ENCODE measurements at regions not wholly inside any gene's neighbourhood (a gene's known extent, or its start where the extent isn't known, plus 50 kb on each side); places are given as distances from the start of the nearest gene placed in this dataset.

DNA sequence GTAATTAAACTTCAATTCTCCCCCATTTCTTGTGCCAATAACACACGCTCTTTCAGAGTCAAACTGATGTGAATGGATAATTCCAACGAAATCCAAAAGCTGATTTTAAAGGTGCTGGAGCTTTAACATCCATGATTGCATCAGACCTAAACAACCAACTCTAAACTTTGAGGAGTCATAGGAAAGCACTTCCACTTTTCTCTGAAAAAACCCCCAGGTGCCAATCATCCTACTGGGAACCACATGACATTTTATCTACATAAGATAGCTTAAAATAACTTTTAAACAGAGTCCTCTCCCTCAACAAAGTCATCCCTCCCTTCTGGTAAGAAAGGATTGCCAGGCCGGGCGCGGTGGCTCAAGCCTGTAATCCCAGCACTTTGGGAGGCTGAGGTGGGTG lies 167.7 kb upstream of the PDE10A start:
- H4K20me1 ChIP-seq, result no peaks in the 10 kb centered on the region
- H3K27ac ChIP-seq, result no peak overlapping the region
- peaks cover 0 to 9% (median 7%) of the 10 kb centered on the region in 11 experiments; a peak in 8 of 22 replicates for H3K9me3 ChIP-seq (replicated peaks in 1 of 11)
- H3K4me3 ChIP-seq, result no peak overlapping the region
- no peak for TF ChIP-seq Cebpa-rat (IDR thresholded peaks at IDR 0.05)
- peaks cover 44 to 58% (median 51%) of the 10 kb centered on the region in 10 experiments for H3K4me1 ChIP-seq
- peak overlapping the region in 9 of 11 experiments; percentile 5 to 93 (median 76); a peak in 10 of 22 replicates for H3K4me2 ChIP-seq
- no peak overlapping the region for H3K9ac ChIP-seq
- peaks cover 0 to 8% (median 0%) of the 10 kb centered on the region in 11 experiments; a peak in 1 of 22 replicates for H3K27me3 ChIP-seq
- no peaks in the 10 kb centered on the region for H3K36me3 ChIP-seq

DNA sequence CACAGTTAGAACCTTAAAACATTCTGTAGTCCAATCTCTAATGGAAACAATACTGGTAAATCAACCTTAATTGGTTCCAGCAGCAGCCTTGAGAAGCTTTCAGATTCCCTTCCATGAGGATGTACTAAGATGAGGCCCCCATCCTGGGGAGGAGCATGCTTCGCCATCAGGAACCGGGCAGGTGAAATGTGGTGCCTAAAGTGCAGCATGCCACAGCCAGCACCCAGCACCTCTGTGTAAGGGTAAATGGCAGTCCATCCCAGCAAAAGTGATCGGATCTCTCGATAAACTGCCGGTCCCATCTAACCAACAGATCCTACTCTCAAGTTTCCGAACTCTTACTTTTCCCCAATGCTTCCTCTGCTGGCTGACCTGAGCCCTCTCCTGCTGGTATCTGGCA lies 166.3 kb upstream of the PDE10A start:
- no peak overlapping the region for H3K27ac ChIP-seq
- H3K4me2 ChIP-seq, result no peak overlapping the region
- peaks cover 0 to 8% (median 0%) of the 10 kb centered on the region in 11 experiments; a peak in 1 of 22 replicates for H3K27me3 ChIP-seq
- no peak overlapping the region for H3K4me3 ChIP-seq
- no peak for TF ChIP-seq Cebpa-rat (IDR thresholded peaks at IDR 0.05)
- H3K36me3 ChIP-seq, result no peaks in the 10 kb centered on the region
- no peak overlapping the region for H3K9ac ChIP-seq
- H4K20me1 ChIP-seq, result no peaks in the 10 kb centered on the region
- H3K9me3 ChIP-seq (replicated peaks in 1 of 11), result peaks cover 0 to 9% (median 7%) of the 10 kb centered on the region in 11 experiments; a peak in 8 of 22 replicates
- peaks cover 30 to 44% (median 37%) of the 10 kb centered on the region in 10 experiments for H3K4me1 ChIP-seq

DNA sequence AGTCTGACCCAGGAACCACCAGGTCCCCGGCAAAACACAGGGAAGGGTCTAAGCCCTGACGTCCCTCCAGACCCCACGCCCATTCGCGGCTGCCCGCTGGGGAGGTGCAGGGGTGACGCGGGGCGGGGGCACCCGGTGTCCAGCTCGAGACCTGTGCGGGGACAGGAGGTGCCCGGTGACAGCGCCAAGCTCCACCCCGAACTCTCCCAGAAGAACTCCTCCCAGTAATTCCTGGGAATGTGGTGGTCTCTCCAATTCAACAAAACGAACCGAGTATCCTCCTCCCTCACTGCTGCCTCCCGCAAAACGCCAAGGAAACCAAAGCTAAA lies 164.1 kb upstream of the PDE10A start:
- Histone ChIP-seq H3K9ac (no peak overlapping the region), H3K27me3 (no peaks in the 10 kb centered on the region), H4K20me1 (no peaks in the 10 kb centered on the region), H3K4me2 (no peak overlapping the region), H3K4me3 (no peak overlapping the region), H3K27ac (no peak overlapping the region), H3K4me1 (peaks cover 8 to 22% (median 15%) of the 10 kb centered on the region in 10 experiments), H3K9me3 (replicated peaks in 1 of 11) (peaks cover 0 to 9% (median 7%) of the 10 kb centered on the region in 11 experiments; a peak in 8 of 22 replicates), H3K36me3 (no peaks in the 10 kb centered on the region)
- TF ChIP-seq Cebpa-rat (IDR thresholded peaks at IDR 0.05), result no peak

DNA sequence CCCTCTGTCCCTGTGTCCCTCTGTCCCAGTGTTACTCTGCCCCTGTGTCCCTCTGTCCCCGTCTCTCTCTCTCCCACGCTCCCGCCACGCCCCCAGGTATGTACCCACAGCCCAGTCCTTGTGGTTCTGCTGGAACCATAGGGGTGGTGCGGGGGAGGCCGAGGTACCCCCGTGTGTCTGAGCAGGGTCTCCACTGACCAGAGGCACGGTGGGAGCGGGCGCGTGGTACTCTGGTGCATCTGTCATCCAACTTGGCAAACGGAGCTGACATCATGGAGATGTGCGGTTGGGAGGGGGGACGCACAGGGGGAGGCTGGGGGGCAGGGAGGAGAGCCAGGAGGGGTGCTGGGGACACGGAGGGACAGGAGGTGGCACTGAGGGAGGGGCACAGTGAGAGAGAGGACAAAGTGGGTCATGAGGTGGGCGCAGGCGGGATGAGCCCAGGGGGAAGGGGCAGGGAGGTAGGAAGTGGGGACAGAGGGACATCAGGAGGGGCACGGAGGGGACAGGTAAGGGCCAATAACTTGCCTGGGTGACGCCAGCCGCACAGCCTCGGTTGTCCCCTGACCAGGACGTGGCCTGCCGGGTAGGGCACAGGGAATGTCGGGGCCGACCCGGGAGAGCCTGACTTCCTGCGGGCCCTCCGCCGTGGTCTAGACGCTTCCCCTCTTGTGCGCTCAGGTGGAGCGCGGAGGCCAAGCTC lies 163.6 kb upstream of the PDE10A start:
- no peaks in the 10 kb centered on the region for H3K36me3 ChIP-seq
- H3K9me3 ChIP-seq (replicated peaks in 1 of 11), result peaks cover 0 to 9% (median 7%) of the 10 kb centered on the region in 11 experiments; a peak in 8 of 22 replicates
- no peak overlapping the region for H3K27ac ChIP-seq
- H3K4me3 ChIP-seq, result no peak overlapping the region
- H3K4me2 ChIP-seq, result no peak overlapping the region
- TF ChIP-seq Cebpa-rat (IDR thresholded peaks at IDR 0.05), result no peak
- H3K9ac ChIP-seq, result no peak overlapping the region
- H3K4me1 ChIP-seq, result peaks cover 3 to 16% (median 10%) of the 10 kb centered on the region in 10 experiments; a peak in 19 of 20 replicates
- no peaks in the 10 kb centered on the region for H3K27me3 ChIP-seq
- no peaks in the 10 kb centered on the region for H4K20me1 ChIP-seq

DNA sequence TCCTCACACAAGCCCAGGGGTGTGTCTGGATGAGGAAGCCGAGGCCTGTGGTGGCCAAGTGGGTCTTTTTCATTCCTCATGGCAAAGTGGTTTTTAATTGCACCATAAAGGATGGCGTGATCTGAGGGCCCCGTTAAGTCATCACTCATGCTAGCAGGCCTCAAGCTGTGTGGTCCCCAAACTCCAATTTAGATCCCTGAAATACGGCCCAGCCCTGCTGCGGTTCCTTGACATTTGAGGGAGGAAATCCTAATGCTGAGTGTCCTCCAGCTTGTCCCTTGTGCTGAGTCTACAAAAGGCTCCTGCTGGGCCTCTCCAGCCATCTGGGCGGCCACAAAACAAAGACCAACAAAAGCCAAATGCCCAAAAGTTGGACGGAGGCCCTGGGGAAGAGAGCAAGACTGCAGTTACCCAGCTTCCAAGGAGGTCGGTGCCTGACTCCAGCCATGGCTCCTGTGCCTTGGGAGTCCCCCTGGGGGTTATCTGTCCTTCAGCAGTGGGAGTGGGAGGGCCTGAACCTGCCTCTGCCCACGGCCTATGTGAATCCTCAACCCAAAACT lies 162.3 kb upstream of the PDE10A start:
- peaks cover 0 to 9% (median 7%) of the 10 kb centered on the region in 11 experiments; a peak in 8 of 22 replicates for H3K9me3 ChIP-seq (replicated peaks in 1 of 11)
- H3K4me1 ChIP-seq, result peaks cover 0 to 9% (median 2%) of the 10 kb centered on the region in 10 experiments; a peak in 6 of 20 replicates
- no peak overlapping the region for H3K4me2 ChIP-seq
- H4K20me1 ChIP-seq, result no peaks in the 10 kb centered on the region
- H3K27me3 ChIP-seq, result no peaks in the 10 kb centered on the region
- no peak overlapping the region for H3K27ac ChIP-seq
- no peak overlapping the region for H3K4me3 ChIP-seq
- no peak for TF ChIP-seq Cebpa-rat (IDR thresholded peaks at IDR 0.05)
- no peak overlapping the region for H3K9ac ChIP-seq
- no peaks in the 10 kb centered on the region for H3K36me3 ChIP-seq

DNA sequence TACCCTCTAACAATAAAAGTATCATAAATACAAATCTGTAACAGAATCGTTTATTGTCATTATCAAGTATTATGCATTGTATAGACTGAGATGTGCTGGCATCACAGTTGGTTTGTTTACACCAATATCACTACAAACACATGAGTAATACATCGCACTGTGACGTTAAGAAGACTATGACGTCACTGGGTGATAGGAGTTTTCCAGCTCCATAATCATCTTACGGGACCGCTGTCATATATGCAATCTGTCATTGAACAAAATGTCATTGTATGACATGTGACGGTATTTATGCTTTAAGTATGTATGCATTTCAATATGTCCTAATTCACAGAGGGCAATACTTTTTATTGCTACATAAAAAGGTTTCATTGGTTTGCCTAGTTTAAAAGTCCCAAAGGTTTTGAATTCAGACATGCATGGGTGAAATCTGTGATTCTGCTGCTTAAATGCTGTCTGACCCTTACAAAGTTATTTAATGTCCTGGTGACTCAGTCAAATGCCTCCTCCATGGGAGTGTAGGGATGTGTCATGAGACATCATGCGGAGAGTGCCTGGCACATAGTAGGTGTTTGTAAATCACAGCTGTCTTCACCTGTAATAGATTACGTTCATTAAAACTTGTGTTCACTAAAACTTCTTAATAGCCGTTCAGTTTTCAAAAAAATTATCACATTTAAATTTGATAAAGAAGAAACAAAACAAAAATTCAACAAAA lies 160.7 kb upstream of the PDE10A start:
- H3K36me3 ChIP-seq, result no peaks in the 10 kb centered on the region
- H3K4me3 ChIP-seq, result no peak overlapping the region
- H3K9ac ChIP-seq, result no peak overlapping the region
- H3K4me2 ChIP-seq, result no peak overlapping the region
- H3K9me3 ChIP-seq (replicated peaks in 1 of 11), result peaks cover 0 to 9% (median 7%) of the 10 kb centered on the region in 11 experiments; a peak in 8 of 22 replicates
- H3K27ac ChIP-seq, result no peak overlapping the region
- H3K4me1 ChIP-seq, result peaks cover 0 to 7% (median 2%) of the 10 kb centered on the region in 10 experiments; a peak in 6 of 20 replicates
- TF ChIP-seq Cebpa-rat (IDR thresholded peaks at IDR 0.05), result no peak
- H4K20me1 ChIP-seq, result no peaks in the 10 kb centered on the region
- H3K27me3 ChIP-seq, result peaks cover 0 to 8% (median 5%) of the 10 kb centered on the region in 11 experiments; a peak in 7 of 22 replicates

DNA sequence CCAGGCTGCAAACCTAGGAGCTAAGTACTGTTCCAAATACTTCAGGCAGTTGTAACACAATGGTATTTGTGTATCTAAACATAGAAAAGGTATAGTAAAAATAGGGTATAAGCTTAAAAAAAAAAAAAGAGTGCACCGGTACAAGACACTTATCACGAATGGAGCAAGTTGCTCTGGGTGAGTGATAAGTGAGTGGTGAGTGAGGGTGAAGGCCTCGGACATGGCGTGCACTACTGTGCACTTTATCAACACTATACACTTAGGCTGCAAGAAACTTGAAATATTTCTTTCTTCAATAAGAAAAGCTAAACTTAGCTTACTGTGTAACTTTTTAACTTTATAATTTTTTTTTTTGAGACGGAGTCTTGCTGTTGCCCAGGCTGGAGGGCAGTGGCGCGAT lies 159.5 kb upstream of the PDE10A start:
- Histone ChIP-seq H4K20me1 (no peaks in the 10 kb centered on the region), H3K9me3 (replicated peaks in 1 of 11) (peaks cover 0 to 7% (median 7%) of the 10 kb centered on the region in 11 experiments; a peak in 8 of 22 replicates), H3K36me3 (no peaks in the 10 kb centered on the region), H3K27me3 (peaks cover 0 to 8% (median 5%) of the 10 kb centered on the region in 11 experiments; a peak in 7 of 22 replicates), H3K4me2 (no peak overlapping the region), H3K4me3 (no peak overlapping the region), H3K27ac (no peak overlapping the region), H3K9ac (no peak overlapping the region), H3K4me1 (no peaks in the 10 kb centered on the region)
- no peak for TF ChIP-seq Cebpa-rat (IDR thresholded peaks at IDR 0.05)

DNA sequence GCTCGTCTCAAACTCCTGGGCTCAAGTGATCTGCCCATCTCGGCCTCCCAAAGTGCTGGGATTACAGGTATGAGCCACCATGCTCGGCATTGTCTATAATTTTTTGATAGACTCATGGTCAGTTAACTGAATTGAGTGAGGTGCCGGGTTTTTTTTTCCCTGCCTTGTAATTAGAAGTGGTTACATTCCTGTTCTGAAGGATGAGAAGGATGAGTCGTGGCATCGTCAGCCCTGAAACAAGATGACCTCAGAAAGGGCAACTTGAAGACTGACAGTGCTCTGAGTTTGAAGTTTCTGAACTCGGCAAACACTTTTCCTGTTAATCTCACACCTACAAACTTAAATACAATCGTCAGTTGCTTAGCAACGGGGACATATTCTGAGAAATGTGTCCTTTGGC lies 158.7 kb upstream of the PDE10A start:
- Histone ChIP-seq H4K20me1 (no peaks in the 10 kb centered on the region), H3K9me3 (replicated peaks in 1 of 11) (peaks cover 0 to under 1% (median 0%) of the 10 kb centered on the region in 11 experiments; a peak in 4 of 22 replicates), H3K4me3 (no peak overlapping the region), H3K27me3 (peaks cover 0 to 8% (median 5%) of the 10 kb centered on the region in 11 experiments; a peak in 7 of 22 replicates), H3K9ac (no peak overlapping the region), H3K4me1 (no peaks in the 10 kb centered on the region), H3K4me2 (no peak overlapping the region), H3K36me3 (no peaks in the 10 kb centered on the region), H3K27ac (no peak overlapping the region)
- TF ChIP-seq Cebpa-rat (IDR thresholded peaks at IDR 0.05), result no peak

DNA sequence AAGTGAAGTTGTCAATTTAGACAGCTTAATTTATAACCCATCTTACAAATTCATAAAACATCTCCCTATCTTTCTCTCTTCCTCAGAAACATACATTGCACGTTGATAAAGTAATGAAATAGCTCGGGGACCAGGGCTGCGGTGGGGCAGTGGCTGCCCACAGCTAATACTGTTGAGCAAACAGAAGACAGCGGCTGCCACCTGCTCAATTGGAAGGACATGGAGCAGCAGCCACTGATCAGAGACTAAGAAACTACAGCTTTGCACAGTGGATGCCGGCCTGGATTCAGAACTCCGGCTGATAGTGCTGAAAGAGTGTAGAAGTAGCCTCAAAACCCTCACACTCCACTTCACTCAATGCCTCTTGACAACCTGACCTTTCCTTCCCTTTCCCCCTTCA lies 157.9 kb upstream of the PDE10A start:
- Histone ChIP-seq H3K9ac (no peak overlapping the region), H4K20me1 (no peaks in the 10 kb centered on the region), H3K4me2 (no peak overlapping the region), H3K4me1 (no peaks in the 10 kb centered on the region), H3K27me3 (peaks cover 0 to 8% (median 5%) of the 10 kb centered on the region in 11 experiments; a peak in 7 of 22 replicates), H3K4me3 (no peak overlapping the region), H3K36me3 (no peaks in the 10 kb centered on the region), H3K9me3 (replicated peaks in 1 of 11) (no peaks in the 10 kb centered on the region; a peak in 1 of 22 replicates), H3K27ac (no peak overlapping the region)
- no peak for TF ChIP-seq Cebpa-rat (IDR thresholded peaks at IDR 0.05)

Measured in BLaER1 treated with 17β-estradiol and CSF1 and Interleukin-3, amounts not matched to agents 10 nM and 100 nM (cell line).